Astrocyte (in vitro differentiated cells and primary cell): ENCODE measurements at regions not wholly inside any gene's neighbourhood (a gene's known extent, or its start where the extent isn't known, plus 50 kb on each side); places are given as distances from the start of the nearest gene placed in this dataset.

Experiments
- DNase-seq: peaks from one replicate; pipeline ENCODE4 v3.0.0-alpha.2; 2010; ENCODE audit warnings: low read depth
- FAIRE-seq: peaks from 2 replicates; lab custom pipeline; 2011; peaks lifted over from hg19 to GRCh38; lab: Jason Lieb, UNC
- H2AFZ ChIP-seq: 2 replicates; pipeline ENCODE4 v1.6.0; 2012; ENCODE audit warnings: low read depth, low read length, inconsistent platforms
- H3K27ac ChIP-seq: 2 replicates; pipeline ENCODE4 v1.5.1; 2011; ENCODE audit warnings: low read depth, low read length, inconsistent platforms
- H3K27me3 ChIP-seq: 2 replicates; pipeline ENCODE4 v1.6.0; 2011; ENCODE audit warnings: low read length, inconsistent platforms; ENCODE audit not compliant: insufficient read depth
- H3K36me3 ChIP-seq: 2 replicates; pipeline ENCODE4 v1.5.1; 2011; ENCODE audit warnings: low read length, inconsistent platforms; ENCODE audit not compliant: insufficient read depth
- H3K4me1 ChIP-seq: 2 replicates; pipeline ENCODE4 v1.5.1; 2011; ENCODE audit warnings: low read length, inconsistent platforms; ENCODE audit not compliant: insufficient read depth
- H3K4me2 ChIP-seq: 2 replicates; pipeline ENCODE4 v1.6.0; 2012; ENCODE audit warnings: low read length, inconsistent platforms
- H3K4me3 ChIP-seq: 2 replicates; pipeline ENCODE4 v1.5.1; 2011; ENCODE audit warnings: low read depth, mild to moderate bottlenecking, low read length, inconsistent platforms; ENCODE audit not compliant: insufficient read depth
- H3K79me2 ChIP-seq: 2 replicates; pipeline ENCODE4 v1.6.0; 2012; ENCODE audit warnings: mild to moderate bottlenecking, low read length, inconsistent platforms; ENCODE audit not compliant: insufficient read depth
- H3K9ac ChIP-seq: 2 replicates; pipeline ENCODE4 v1.6.0; 2012; ENCODE audit warnings: mild to moderate bottlenecking, low read length, inconsistent platforms
- H3K9me3 ChIP-seq: 2 replicates; pipeline ENCODE4 v1.5.1; 2012; ENCODE audit warnings: low read depth, mild to moderate bottlenecking, low read length, inconsistent platforms; ENCODE audit not compliant: insufficient read depth
- H4K20me1 ChIP-seq: 2 replicates; pipeline ENCODE4 v1.6.0; 2012; ENCODE audit warnings: low read length, inconsistent platforms; ENCODE audit not compliant: insufficient read depth
- H3K27ac Mint-ChIP-seq: one replicate; pipeline ENCODE4 v1.8.0; 2021; ENCODE audit warnings: mild to moderate bottlenecking, mixed read lengths; ENCODE audit not compliant: unreplicated experiment
- H3K27me3 Mint-ChIP-seq: one replicate; pipeline ENCODE4 v1.8.0; 2021; ENCODE audit warnings: low read depth, mixed read lengths; ENCODE audit not compliant: unreplicated experiment
- H3K36me3 Mint-ChIP-seq: one replicate; pipeline ENCODE4 v1.8.0; 2021; ENCODE audit warnings: low read depth, mixed read lengths; ENCODE audit not compliant: unreplicated experiment
- H3K4me1 Mint-ChIP-seq: one replicate; pipeline ENCODE4 v1.8.0; 2021; ENCODE audit warnings: low read depth, mixed read lengths; ENCODE audit not compliant: unreplicated experiment
- H3K4me3 Mint-ChIP-seq: one replicate; pipeline ENCODE4 v1.8.0; 2021; ENCODE audit warnings: mild to moderate bottlenecking, moderate library complexity, mixed read lengths; ENCODE audit not compliant: unreplicated experiment
- H3K9me3 Mint-ChIP-seq: one replicate; pipeline ENCODE4 v1.8.0; 2021; ENCODE audit warnings: mild to moderate bottlenecking, mixed read lengths; ENCODE audit not compliant: unreplicated experiment
- CTCF ChIP-seq: IDR thresholded peaks from 2 replicates; pipeline ENCODE4 v1.5.1; 2011; ENCODE audit warnings: low read depth, mild to moderate bottlenecking, inconsistent platforms, low read length, moderate library complexity; ENCODE audit not compliant: insufficient read depth
- EZH2 ChIP-seq: IDR thresholded peaks from 2 replicates; pipeline ENCODE4 v1.6.1; 2012; ENCODE audit warnings: mild to moderate bottlenecking, low read length, inconsistent platforms; ENCODE audit not compliant: insufficient read depth

DNA sequence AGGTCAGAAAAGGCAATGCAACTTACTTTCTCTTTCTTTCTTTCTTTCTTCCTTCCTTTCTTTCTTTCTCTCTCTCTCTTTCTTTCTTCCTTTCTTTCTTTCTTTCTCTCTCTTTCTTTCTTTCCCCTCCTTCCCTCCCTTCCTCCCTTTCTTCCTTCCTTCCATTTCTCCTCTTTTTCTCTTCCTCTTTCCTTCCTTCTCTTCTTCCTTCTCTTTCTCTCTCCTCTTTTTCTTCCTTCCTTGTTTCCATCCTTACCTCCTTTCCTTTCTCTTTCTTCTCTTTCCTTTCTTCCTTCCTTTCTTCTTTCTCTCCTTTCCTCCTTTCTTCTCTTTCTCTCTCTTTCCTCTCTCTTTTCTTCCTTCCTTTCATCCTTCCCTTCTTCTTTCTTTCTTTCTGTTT, 819.8 kb upstream of the SOX9 start:
- DNase-seq, result no peak
- H2AFZ ChIP-seq, result no peak overlapping the region
- no peak overlapping the region for H3K4me3 Mint-ChIP-seq

GRCh38 chr17:71302721-71303549, 817.9 kb upstream of the SOX9 start:
- H2AFZ ChIP-seq, result no peak overlapping the region
- H3K79me2 ChIP-seq, result no peaks in the 10 kb centered on the region
- H3K27me3 ChIP-seq, result no peaks in the 10 kb centered on the region
- no peaks in the 10 kb centered on the region for H3K4me1 ChIP-seq
- H3K36me3 ChIP-seq, result no peaks in the 10 kb centered on the region
- TF ChIP-seq EZH2 (no peak), CTCF (no peak)
- DNase-seq, result no peak
- H3K9ac ChIP-seq, result no peak overlapping the region
- Mint-ChIP-seq H3K27ac (no peak overlapping the region), H3K27me3 (no peaks in the 10 kb centered on the region), H3K9me3 (peaks cover 13% of the 10 kb centered on the region), H3K4me3 (no peak overlapping the region), H3K4me1 (no peaks in the 10 kb centered on the region), H3K36me3 (peaks cover 2% of the 10 kb centered on the region)
- no peak overlapping the region for H3K4me3 ChIP-seq
- H3K4me2 ChIP-seq, result no peak overlapping the region
- H3K9me3 ChIP-seq, result no peaks in the 10 kb centered on the region
- H4K20me1 ChIP-seq, result no peaks in the 10 kb centered on the region
- H3K27ac ChIP-seq, result no peak overlapping the region
- FAIRE-seq, result no peak

More for the DNA sequence above, 819.8 kb upstream of the SOX9 start:
- Histone ChIP-seq H3K79me2 (no peaks in the 10 kb centered on the region), H3K9ac (no peak overlapping the region), H3K4me2 (no peak overlapping the region), H3K4me3 (no peak overlapping the region), H3K4me1 (no peaks in the 10 kb centered on the region), H3K36me3 (no peaks in the 10 kb centered on the region), H3K27ac (no peak overlapping the region), H3K9me3 (no peaks in the 10 kb centered on the region), H4K20me1 (no peaks in the 10 kb centered on the region), H3K27me3 (no peaks in the 10 kb centered on the region)
- peaks cover 10% of the 10 kb centered on the region for H3K9me3 Mint-ChIP-seq
- TF ChIP-seq CTCF (no peak), EZH2 (no peak)
- FAIRE-seq, result no peak
- H3K27me3 Mint-ChIP-seq, result no peaks in the 10 kb centered on the region
- peaks cover 3% of the 10 kb centered on the region for H3K4me1 Mint-ChIP-seq
- H3K27ac Mint-ChIP-seq, result no peak overlapping the region
- peaks cover 2% of the 10 kb centered on the region for H3K36me3 Mint-ChIP-seq

- no peak for DNase-seq
Measured at GRCh38 chr17:71304498-71305158, 816.2 kb upstream of the SOX9 start.

More at GRCh38 chr17:71304498-71305158, 816.2 kb upstream of the SOX9 start:
- Histone ChIP-seq H3K4me3 (no peak overlapping the region), H3K4me1 (no peaks in the 10 kb centered on the region), H3K27ac (no peak overlapping the region), H4K20me1 (no peaks in the 10 kb centered on the region), H3K9ac (no peak overlapping the region), H3K79me2 (no peaks in the 10 kb centered on the region), H3K36me3 (no peaks in the 10 kb centered on the region), H3K27me3 (no peaks in the 10 kb centered on the region), H2AFZ (no peak overlapping the region), H3K9me3 (no peaks in the 10 kb centered on the region), H3K4me2 (no peak overlapping the region)
- no peak for FAIRE-seq
- H3K36me3 Mint-ChIP-seq, result peaks cover 2% of the 10 kb centered on the region
- no peak overlapping the region for H3K4me3 Mint-ChIP-seq
- peaks cover 13% of the 10 kb centered on the region for H3K9me3 Mint-ChIP-seq
- TF ChIP-seq CTCF (no peak), EZH2 (no peak)
- no peak overlapping the region for H3K27ac Mint-ChIP-seq
- no peaks in the 10 kb centered on the region for H3K4me1 Mint-ChIP-seq
- no peaks in the 10 kb centered on the region for H3K27me3 Mint-ChIP-seq
